ENCODE measurements at regions not wholly inside any gene's neighbourhood (a gene's known extent, or its start where the extent isn't known, plus 50 kb on each side); places are given as distances from the start of the nearest gene placed in this dataset.
"Not testable (repeated sequence)": the region's sequence is repeated elsewhere in the genome, so short reads cannot be mapped to it uniquely, and the experiment has no call there.

GRCh38 chr2:740322-741194, 63.4 kb upstream of the TMEM18 start:
- 0 out of 2 replicates have a peak, but pooled peaks have one; percentile 38 for TF ChIP-seq ELF1 (IDR thresholded peaks at IDR 0.05)
- peak; percentile 47; the same call in 1 of the 2 replicates for TF ChIP-seq MXI1 (IDR thresholded peaks at IDR 0.05; ENCODE audit: low read depth, low read length)
- TF ChIP-seq POLR2AphosphoS5 (IDR thresholded peaks at IDR 0.05; ENCODE audit: low read depth, low read length), result peak; percentile 25
- TF ChIP-seq PBX3 (IDR thresholded peaks at IDR 0.05), result peak; percentile 49; the same call in 1 of the 2 replicates
- TF ChIP-seq RFX5 (IDR thresholded peaks at IDR 0.05; ENCODE audit: low read length), result 0 out of 2 replicates have a peak, but pooled peaks have one; percentile 10
- TF ChIP-seq TAF1 (IDR thresholded peaks at IDR 0.05; ENCODE audit: borderline replicate concordance, low read depth, low read length), result 0 out of 2 replicates have a peak, but pooled peaks have one; percentile 17
- peak; percentile 46 for TF ChIP-seq CHD2 (IDR thresholded peaks at IDR 0.05; ENCODE audit: low read length, partially characterized antibody)
- peak; percentile 17; the same call in 1 of the 2 replicates for TF ChIP-seq RAD21 (IDR thresholded peaks at IDR 0.05; ENCODE audit: low read length)
- TF ChIP-seq SMC3 (IDR thresholded peaks at IDR 0.05; ENCODE audit: low read depth, low read length), result peak; percentile 12; the same call in 1 of the 2 replicates
- TF ChIP-seq MAX (IDR thresholded peaks at IDR 0.05; ENCODE audit: low read depth), result 0 out of 2 replicates have a peak, but pooled peaks have one; percentile 9
- not testable (repeated sequence) for H3K36me3 ChIP-seq (replicated peaks in 1 of 2; ENCODE audit: control insufficient read depth in 1 of 2, insufficient read depth in 2 of 2, low read length in 1 of 2); H3K9me3 ChIP-seq; H3K9me2 ChIP-seq; H4K20me1 ChIP-seq (ENCODE audit: insufficient read depth); H3K27me3 ChIP-seq (ENCODE audit: insufficient read depth)
- ChIA-PET CTCF (interaction anchor here (0.7 to 3.9 kb wide), 4 partner anchors 25 to 811 kb away, joined by 3 to 31 read pairs (median 3); no protein-coding TSS in a partner anchor), POLR2A (interaction anchor here (0.6 to 1.7 kb wide), 6 partner anchors 10 to 1591 kb away, joined by 3 to 7 read pairs (median 3); partner anchors contain the start of genes MYT1L and TMEM18)
- H3F3A ChIP-seq (replicated peaks; ENCODE audit: insufficient read depth), result peaks cover 19% of the 10 kb centered on the region
- peak overlapping the region; percentile 56 to 86; a peak in 3 of 4 replicates for H3K27ac ChIP-seq (ENCODE audit: low read depth in 2 of 2, low read length in 1 of 2)
- peaks cover 11% of the 10 kb centered on the region; the same call in 1 of the 2 replicates for H3K79me2 ChIP-seq (ENCODE audit: insufficient read depth)
- peak; percentile 90 for DNase-seq
- H2AFZ ChIP-seq (ENCODE audit: low read depth), result peak overlapping the region; percentile 82; the same call in 1 of the 2 replicates
- peaks cover 9 to 27% of the 10 kb centered on the region in 2 experiments; a peak in 3 of 4 replicates for H3K4me1 ChIP-seq (ENCODE audit: control insufficient read depth in 1 of 2, insufficient read depth in 2 of 2, low read depth in 1 of 2, low read length in 1 of 2)
- H3K9ac ChIP-seq, result peak overlapping the region; percentile 69
- peak overlapping the region; percentile 82 for H3K4me2 ChIP-seq
- WGBS (ENCODE audit: low lambda C conversion rate), result 2% methylated on average over 32 of the region's 41 CpGs
- H3K4me3 ChIP-seq (ENCODE audit: low read depth in 2 of 2, low read length in 1 of 2), result peak overlapping the region; percentile 75 to 76

GRCh38 chr2:739864-740321, 62.7 kb upstream of the TMEM18 start:
- peak overlapping the region; percentile 69 for H3K9ac ChIP-seq
- not testable (repeated sequence) for H3K9me3 ChIP-seq; H3K9me2 ChIP-seq; H4K20me1 ChIP-seq (ENCODE audit: insufficient read depth); H3K27me3 ChIP-seq (ENCODE audit: insufficient read depth); H3K36me3 ChIP-seq (replicated peaks in 1 of 2; ENCODE audit: control insufficient read depth in 1 of 2, insufficient read depth in 2 of 2, low read length in 1 of 2)
- peaks cover 19% of the 10 kb centered on the region for H3F3A ChIP-seq (replicated peaks; ENCODE audit: insufficient read depth)
- WGBS (ENCODE audit: low lambda C conversion rate), result 3% methylated on average over 22 of the region's 23 CpGs
- H2AFZ ChIP-seq (ENCODE audit: low read depth), result peak overlapping the region; percentile 31; the same call in 1 of the 2 replicates
- H3K4me3 ChIP-seq (ENCODE audit: low read depth in 2 of 2, low read length in 1 of 2), result peak overlapping the region; percentile 75 to 76
- TF ChIP-seq CHD2 (IDR thresholded peaks at IDR 0.05; ENCODE audit: low read length, partially characterized antibody) (peak; percentile 5), MAX (IDR thresholded peaks at IDR 0.05; ENCODE audit: low read depth) (0 out of 2 replicates have a peak, but pooled peaks have one; percentile 0), MXI1 (IDR thresholded peaks at IDR 0.05; ENCODE audit: low read depth, low read length) (0 out of 2 replicates have a peak, but pooled peaks have one; percentile 14), GABPA (IDR thresholded peaks at IDR 0.05; ENCODE audit: low read depth) (peak; percentile 8; the same call in 1 of the 2 replicates)
- ChIA-PET POLR2A (interaction anchor here (0.6 to 1.7 kb wide), 7 partner anchors 11 to 1591 kb away, joined by 3 to 7 read pairs (median 3); partner anchors contain the start of genes MYT1L and TMEM18), CTCF (interaction anchor here (0.7 to 3.9 kb wide), 4 partner anchors 24 to 811 kb away, joined by 3 to 31 read pairs (median 3); no protein-coding TSS in a partner anchor)
- peaks cover 11% of the 10 kb centered on the region; the same call in 1 of the 2 replicates for H3K79me2 ChIP-seq (ENCODE audit: insufficient read depth)
- H3K27ac ChIP-seq (ENCODE audit: low read depth in 2 of 2, low read length in 1 of 2), result peak overlapping the region; percentile 48 to 86; a peak in 3 of 4 replicates
- peak; percentile 80 for DNase-seq
- peaks cover 9 to 27% of the 10 kb centered on the region in 2 experiments; a peak in 3 of 4 replicates for H3K4me1 ChIP-seq (ENCODE audit: control insufficient read depth in 1 of 2, insufficient read depth in 2 of 2, low read depth in 1 of 2, low read length in 1 of 2)
- H3K4me2 ChIP-seq, result peak overlapping the region; percentile 82
